Osteocyte (in vitro differentiated cells): ENCODE measurements at regions not wholly inside any gene's neighbourhood (a gene's known extent, or its start where the extent isn't known, plus 50 kb on each side); places are given as distances from the start of the nearest gene placed in this dataset.

Source experiments
- DNase-seq: peaks from one replicate; pipeline ENCODE4 v3.0.0; 2021; ENCODE audit warnings: mixed read lengths; ENCODE audit not compliant: unreplicated experiment; ENCODE audit errors: extremely low spot score
- H3K27ac Mint-ChIP-seq: one replicate; pipeline ENCODE4 v1.8.0; 2021; ENCODE audit warnings: mild to moderate bottlenecking, mixed read lengths; ENCODE audit not compliant: unreplicated experiment
- H3K27me3 Mint-ChIP-seq: one replicate; pipeline ENCODE4 v1.8.0; 2021; ENCODE audit warnings: mixed read lengths; ENCODE audit not compliant: unreplicated experiment
- H3K36me3 Mint-ChIP-seq: one replicate; pipeline ENCODE4 v1.8.0; 2021; ENCODE audit warnings: mixed read lengths; ENCODE audit not compliant: unreplicated experiment
- H3K4me1 Mint-ChIP-seq: one replicate; pipeline ENCODE4 v1.8.0; 2021; ENCODE audit warnings: mixed read lengths; ENCODE audit not compliant: unreplicated experiment
- H3K4me3 Mint-ChIP-seq: one replicate; pipeline ENCODE4 v1.8.0; 2021; ENCODE audit warnings: mild to moderate bottlenecking, moderate library complexity, mixed read lengths; ENCODE audit not compliant: unreplicated experiment
- H3K9me3 Mint-ChIP-seq: one replicate; pipeline ENCODE4 v1.8.0; 2021; ENCODE audit warnings: mixed read lengths; ENCODE audit not compliant: unreplicated experiment
- TF ChIP-seq, protein P1 (sequence below): fragments of 200-600 bp; sonication (generic); IDR thresholded peaks from 2 replicates; pipeline ENCODE4 v1.5.0; 2021; ENCODE audit warnings: antibody characterized with exemption, mild to moderate bottlenecking, moderate library complexity

DNA sequence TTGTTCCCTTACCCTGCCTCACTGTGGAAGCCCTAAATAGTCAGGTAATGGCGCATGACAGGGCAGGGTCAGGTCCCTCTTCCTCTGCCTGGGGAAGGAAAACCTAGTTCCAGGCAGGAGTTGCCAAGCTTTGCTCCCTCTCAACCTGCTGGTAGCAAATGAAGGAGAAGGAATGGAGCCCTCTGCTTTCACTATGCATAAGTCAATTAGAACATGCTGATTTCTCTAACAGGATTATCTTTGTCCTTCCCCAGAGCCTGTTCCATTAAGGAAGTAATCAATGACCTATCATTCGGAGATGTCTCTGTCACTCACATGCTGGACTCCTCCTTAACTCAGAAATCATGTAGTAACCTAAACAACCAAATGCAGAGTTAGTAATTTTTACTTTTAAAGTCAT lies 161.8 kb upstream of the NFIA start:
- Mint-ChIP-seq H3K36me3 (no peaks in the 10 kb centered on the region), H3K4me3 (no peak overlapping the region), H3K27ac (no peak overlapping the region), H3K27me3 (no peaks in the 10 kb centered on the region), H3K9me3 (no peaks in the 10 kb centered on the region), H3K4me1 (peaks cover 18% of the 10 kb centered on the region)
- TF ChIP-seq, protein P1, sequence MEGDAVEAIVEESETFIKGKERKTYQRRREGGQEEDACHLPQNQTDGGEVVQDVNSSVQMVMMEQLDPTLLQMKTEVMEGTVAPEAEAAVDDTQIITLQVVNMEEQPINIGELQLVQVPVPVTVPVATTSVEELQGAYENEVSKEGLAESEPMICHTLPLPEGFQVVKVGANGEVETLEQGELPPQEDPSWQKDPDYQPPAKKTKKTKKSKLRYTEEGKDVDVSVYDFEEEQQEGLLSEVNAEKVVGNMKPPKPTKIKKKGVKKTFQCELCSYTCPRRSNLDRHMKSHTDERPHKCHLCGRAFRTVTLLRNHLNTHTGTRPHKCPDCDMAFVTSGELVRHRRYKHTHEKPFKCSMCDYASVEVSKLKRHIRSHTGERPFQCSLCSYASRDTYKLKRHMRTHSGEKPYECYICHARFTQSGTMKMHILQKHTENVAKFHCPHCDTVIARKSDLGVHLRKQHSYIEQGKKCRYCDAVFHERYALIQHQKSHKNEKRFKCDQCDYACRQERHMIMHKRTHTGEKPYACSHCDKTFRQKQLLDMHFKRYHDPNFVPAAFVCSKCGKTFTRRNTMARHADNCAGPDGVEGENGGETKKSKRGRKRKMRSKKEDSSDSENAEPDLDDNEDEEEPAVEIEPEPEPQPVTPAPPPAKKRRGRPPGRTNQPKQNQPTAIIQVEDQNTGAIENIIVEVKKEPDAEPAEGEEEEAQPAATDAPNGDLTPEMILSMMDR: no peak
- no peak for DNase-seq

DNA sequence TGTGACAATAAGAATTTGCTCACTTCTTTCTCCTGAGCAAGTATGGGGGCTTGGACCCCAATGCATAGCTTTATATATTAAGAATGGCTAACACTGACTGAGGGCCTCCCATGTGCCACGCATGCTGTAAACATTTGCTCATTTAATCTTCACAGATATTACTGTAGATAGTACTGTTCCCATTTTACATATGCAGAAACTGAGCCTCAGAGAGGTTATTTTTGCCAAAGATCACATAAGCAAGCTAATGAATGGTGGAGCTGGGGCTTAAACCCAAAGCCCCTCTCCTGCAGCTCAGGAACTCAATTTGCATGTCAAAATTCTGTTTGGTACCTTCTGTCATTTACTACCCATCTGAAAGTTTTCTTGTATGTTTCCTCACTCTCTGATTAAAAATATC lies 163.5 kb upstream of the NFIA start:
- Mint-ChIP-seq H3K4me3 (no peak overlapping the region), H3K4me1 (peaks cover 11% of the 10 kb centered on the region), H3K27ac (no peak overlapping the region), H3K36me3 (no peaks in the 10 kb centered on the region), H3K27me3 (no peaks in the 10 kb centered on the region), H3K9me3 (no peaks in the 10 kb centered on the region)
- no peak for DNase-seq
- TF ChIP-seq, protein P1: no peak

DNA sequence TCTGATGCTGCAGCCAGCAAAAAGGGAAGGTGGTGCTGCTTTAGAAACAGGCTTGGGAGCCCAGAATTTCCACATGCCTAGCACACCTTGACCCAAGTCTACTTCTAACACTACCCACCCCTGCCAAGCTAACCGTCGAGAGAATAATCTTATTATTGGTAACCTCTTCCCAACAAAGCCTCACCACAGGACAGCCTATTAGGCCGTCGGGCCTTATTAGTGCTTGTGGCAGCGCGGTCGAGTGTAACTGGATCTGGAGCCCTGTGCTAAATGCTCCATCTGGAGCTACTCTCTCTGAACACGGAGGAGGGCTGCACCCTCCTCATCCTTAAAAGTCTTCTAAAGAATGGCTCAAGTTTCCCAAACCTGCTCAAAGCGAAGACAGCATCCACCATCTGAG lies 165.5 kb upstream of the NFIA start:
- Mint-ChIP-seq H3K36me3 (peaks cover 3% of the 10 kb centered on the region), H3K4me1 (peaks cover 3% of the 10 kb centered on the region), H3K27ac (no peak overlapping the region), H3K27me3 (no peaks in the 10 kb centered on the region), H3K9me3 (peaks cover 6% of the 10 kb centered on the region), H3K4me3 (no peak overlapping the region)
- TF ChIP-seq, protein P1: no peak
- no peak for DNase-seq

DNA sequence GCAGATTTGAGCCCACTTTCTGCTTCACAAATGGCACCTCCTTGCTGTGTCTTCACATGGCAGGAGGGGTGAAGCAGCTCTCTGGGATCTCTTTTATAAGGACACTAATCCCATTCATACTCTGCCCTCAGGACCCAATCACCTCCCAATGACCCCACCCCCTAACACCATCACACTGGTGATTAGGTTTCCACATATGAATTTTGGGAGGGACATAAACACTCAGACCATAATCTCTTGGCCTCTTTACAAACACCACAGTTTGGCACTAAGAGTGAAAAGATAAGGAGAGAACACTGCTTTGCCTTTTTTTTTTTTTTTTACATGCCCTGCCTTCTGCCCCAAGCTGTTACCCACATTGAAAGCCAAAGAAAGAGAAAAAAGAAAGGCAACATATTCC lies 166.2 kb upstream of the NFIA start:
- peaks cover 3% of the 10 kb centered on the region for H3K4me1 Mint-ChIP-seq

DNA sequence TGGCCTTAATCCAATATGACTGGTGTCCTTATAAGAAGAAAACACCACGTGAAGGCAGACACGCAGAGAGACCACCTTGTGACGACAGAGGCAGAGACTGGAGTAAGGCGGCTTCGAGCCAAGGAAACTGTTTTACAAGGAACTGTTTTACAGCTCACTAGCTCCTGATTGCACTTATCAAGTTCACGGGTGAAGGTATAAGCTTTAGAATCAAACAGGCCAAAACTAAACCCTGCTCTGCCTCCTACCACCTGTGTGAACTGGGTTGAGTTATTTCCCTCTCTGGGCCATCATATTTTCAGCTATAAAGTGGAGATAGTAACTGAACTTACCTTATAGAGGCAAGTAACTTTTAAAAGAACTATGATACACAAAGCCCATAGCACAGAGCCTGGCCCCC lies 166.9 kb upstream of the NFIA start:
- TF ChIP-seq, protein P1: no peak
- peaks cover 6% of the 10 kb centered on the region for H3K9me3 Mint-ChIP-seq
- H3K4me3 Mint-ChIP-seq: no peak overlapping the region
- DNase-seq: no peak
- H3K27me3 Mint-ChIP-seq: no peaks in the 10 kb centered on the region
- H3K27ac Mint-ChIP-seq: no peak overlapping the region
- H3K36me3 Mint-ChIP-seq: peaks cover 3% of the 10 kb centered on the region
- H3K4me1 Mint-ChIP-seq: peaks cover 3% of the 10 kb centered on the region

More for the DNA sequence above, 166.2 kb upstream of the NFIA start:
- Mint-ChIP-seq H3K27me3 (no peaks in the 10 kb centered on the region), H3K36me3 (peaks cover 3% of the 10 kb centered on the region), H3K4me3 (no peak overlapping the region), H3K27ac (no peak overlapping the region), H3K9me3 (peaks cover 6% of the 10 kb centered on the region)
- TF ChIP-seq, protein P1: no peak
- DNase-seq: no peak
